GM12874 (cell line): ENCODE measurements at regions not wholly inside any gene's neighbourhood (a gene's known extent, or its start where the extent isn't known, plus 50 kb on each side); places are given as distances from the start of the nearest gene placed in this dataset.

ENCODE experiments used
- TF ChIP-seq, protein P1 (sequence below): IDR thresholded peaks from 2 replicates; pipeline ENCODE4 v1.5.1; 2011; ENCODE audit warnings: low read depth, mild to moderate bottlenecking, control low read depth, low read length, moderate library complexity; ENCODE audit not compliant: insufficient read depth

DNA sequence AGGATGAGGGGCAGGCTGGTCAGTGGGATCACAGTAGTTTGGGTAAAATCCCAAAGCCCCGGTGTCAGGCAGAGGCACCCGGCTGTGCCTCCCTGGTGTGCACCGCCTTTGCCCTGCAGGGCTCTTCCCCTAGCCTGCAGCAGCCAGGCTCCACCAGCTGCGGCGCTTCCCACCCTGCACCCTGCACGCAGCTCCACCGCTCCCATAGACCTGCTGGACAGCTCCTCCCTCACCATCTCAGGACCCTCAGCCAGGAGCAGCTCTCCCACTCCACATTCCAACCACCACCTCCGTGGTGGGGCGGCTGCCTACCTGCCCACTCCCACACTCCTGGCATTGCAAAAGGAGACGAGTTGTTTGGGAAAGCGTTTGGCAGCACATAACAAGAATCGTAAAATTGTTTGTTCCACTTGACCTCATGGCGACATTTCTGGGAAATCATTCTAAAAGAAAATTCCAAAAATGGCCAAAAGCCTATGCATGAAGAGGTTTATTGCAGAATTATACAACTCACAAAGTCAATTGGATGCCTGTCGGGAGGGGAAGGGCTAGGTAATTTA lies 287.4 kb upstream of the HDAC4 start:
- TF ChIP-seq, protein P1, sequence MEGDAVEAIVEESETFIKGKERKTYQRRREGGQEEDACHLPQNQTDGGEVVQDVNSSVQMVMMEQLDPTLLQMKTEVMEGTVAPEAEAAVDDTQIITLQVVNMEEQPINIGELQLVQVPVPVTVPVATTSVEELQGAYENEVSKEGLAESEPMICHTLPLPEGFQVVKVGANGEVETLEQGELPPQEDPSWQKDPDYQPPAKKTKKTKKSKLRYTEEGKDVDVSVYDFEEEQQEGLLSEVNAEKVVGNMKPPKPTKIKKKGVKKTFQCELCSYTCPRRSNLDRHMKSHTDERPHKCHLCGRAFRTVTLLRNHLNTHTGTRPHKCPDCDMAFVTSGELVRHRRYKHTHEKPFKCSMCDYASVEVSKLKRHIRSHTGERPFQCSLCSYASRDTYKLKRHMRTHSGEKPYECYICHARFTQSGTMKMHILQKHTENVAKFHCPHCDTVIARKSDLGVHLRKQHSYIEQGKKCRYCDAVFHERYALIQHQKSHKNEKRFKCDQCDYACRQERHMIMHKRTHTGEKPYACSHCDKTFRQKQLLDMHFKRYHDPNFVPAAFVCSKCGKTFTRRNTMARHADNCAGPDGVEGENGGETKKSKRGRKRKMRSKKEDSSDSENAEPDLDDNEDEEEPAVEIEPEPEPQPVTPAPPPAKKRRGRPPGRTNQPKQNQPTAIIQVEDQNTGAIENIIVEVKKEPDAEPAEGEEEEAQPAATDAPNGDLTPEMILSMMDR, result no peak

DNA sequence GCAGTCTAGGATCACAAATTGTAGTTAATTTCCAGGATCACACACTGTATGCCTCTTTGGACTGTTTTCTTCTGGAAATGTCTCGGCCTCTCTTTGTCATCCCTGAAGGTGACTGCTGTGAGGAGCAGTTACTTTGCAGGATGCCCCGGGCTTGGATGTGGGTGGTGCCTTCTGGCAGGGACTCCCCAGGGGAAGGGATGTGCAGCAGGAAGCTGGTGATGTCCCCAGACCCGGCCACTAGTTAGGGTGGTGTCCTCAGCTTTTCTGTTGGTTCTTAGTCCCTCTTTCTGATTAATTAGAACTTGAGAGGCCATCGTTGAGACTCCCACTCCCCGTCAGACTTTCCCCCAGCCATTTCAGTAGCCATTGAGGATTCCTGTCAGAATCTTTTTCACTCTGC lies 286.6 kb upstream of the HDAC4 start:
- TF ChIP-seq, protein P1, result no peak

DNA sequence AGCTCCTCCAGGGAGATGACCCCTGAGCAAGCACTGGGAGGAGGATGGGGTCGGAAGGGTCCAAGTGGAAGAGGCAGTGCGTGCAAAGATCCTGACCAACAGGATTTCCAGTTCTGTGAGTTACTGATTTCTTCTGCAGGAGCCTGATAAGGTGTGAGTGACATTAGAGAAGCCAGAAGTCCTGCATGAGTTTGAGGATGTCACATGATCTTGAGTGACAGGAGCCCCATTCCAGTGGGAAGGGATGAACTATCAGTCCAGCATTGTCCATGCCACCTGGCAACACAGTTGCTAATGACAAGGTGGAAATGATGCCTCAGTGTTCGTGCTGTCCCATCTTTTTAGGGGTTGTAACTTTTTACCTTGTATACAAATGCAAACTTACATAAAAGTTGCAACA lies 285.1 kb upstream of the HDAC4 start:
- TF ChIP-seq, protein P1, result no peak

DNA sequence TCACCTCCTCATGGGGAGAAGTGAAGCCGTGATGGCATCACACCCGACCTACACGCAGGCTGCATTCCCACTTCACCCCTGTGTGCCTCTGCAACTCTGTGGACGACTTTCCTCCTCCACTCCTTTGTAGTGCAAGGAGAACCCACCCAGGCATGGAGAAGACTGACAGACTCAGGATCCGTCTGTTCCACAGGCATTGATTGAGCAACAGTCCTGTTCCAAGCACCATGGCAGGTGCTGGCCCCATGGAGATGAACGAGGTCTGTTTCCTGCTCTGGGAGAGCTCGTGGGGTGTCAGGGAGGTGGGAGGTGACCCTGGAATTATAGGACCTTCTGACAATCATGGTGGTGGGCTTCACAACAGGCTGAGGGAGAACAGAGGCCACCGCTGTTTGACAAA lies 284.7 kb upstream of the HDAC4 start:
- TF ChIP-seq, protein P1, result no peak

DNA sequence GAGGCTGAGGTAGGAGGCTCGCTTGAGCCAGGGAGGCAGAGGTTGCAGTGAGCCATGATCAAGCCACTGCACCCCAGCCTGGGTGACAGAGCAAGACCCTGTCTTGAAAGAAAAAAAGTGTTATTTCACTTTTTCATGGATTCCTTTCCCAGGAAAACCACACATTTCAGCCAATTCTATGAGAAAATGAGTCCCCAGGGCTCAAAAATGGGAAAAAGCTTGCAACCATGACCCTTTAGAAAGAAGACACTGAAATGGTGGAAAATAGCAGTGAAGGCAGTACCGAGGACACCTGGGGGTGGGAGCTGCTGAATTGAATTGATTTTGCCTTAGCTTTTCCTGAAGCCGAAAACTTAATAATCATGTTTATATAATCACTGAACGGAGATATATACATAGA lies 284.2 kb upstream of the HDAC4 start:
- TF ChIP-seq, protein P1, result no peak

DNA sequence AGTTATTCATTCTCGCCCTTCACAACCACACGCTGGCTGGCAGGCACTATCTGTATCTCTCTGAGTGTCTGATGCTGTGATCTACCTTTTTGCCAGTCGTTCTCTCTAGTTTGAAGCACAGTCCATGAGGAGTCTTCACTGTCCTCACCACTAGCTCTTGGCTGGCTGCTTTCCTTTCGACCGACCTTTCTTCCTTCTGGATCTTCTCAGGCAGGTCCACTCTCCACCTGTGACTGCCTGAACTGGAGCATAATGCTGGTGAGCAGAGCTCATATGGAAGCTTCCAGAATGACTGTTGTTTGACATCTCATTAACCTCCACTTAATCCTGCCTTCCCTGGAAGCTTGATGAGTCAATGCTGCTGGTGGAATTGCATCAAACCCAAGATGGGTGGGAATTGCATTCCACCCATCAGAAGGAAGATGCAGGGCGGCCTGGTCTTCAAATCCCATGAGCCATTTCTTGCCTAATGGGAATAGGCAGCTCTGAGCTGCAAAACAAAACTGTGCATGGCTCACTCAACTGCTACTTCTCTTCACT lies 283.5 kb upstream of the HDAC4 start:
- TF ChIP-seq, protein P1, result no peak

DNA sequence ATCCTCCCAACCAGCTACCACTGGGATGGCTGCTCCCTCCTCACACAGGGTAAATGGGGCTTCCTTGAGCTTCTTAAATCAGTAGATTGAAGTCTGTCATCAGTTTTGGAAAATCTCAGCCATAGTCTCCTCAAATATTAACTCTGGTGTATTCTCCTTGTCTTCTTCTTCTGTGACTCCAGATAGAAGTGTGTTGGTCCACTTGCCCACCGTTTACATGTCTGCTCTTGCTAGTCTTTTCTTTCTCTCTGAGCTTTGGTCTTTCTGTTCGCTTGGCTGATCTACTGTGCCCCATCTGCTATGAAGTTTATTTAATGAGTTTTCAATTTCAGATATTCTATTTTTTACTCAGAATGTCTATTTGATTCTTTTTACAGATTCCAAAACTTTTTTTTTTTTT lies 281.7 kb upstream of the HDAC4 start:
- TF ChIP-seq, protein P1, result no peak
